Raji (cell line): ENCODE measurements at regions not wholly inside any gene's neighbourhood (a gene's known extent, or its start where the extent isn't known, plus 50 kb on each side); places are given as distances from the start of the nearest gene placed in this dataset.

Experiments used
- POLR2A ChIP-seq: IDR thresholded peaks from 2 replicates; pipeline ENCODE4 v1.6.1; 2011; ENCODE audit warnings: low read depth, low read length, control low read depth; ENCODE audit not compliant: insufficient read depth

GRCh38 chr5:68628082-68628814 lies 412.7 kb downstream of the PIK3R1 start:
- TF ChIP-seq POLR2A = no peak

- TF ChIP-seq POLR2A = no peak
Observed at GRCh38 chr5:68630354-68630753, 414.8 kb downstream of the PIK3R1 start.

GRCh38 chr5:68631884-68632283 lies 416.3 kb downstream of the PIK3R1 start:
- TF ChIP-seq POLR2A = no peak

GRCh38 chr5:68641211-68641610 lies 425.7 kb downstream of the PIK3R1 start:
- no peak for TF ChIP-seq POLR2A

GRCh38 chr5:68643064-68643463 lies 427.5 kb downstream of the PIK3R1 start:
- TF ChIP-seq POLR2A = no peak

GRCh38 chr5:68644971-68645370 lies 429.4 kb downstream of the PIK3R1 start:
- no peak for TF ChIP-seq POLR2A

GRCh38 chr5:68646144-68646543 lies 430.6 kb downstream of the PIK3R1 start:
- TF ChIP-seq POLR2A = no peak

GRCh38 chr5:68647743-68648142 lies 432.2 kb downstream of the PIK3R1 start:
- no peak for TF ChIP-seq POLR2A

GRCh38 chr5:68648944-68649857 lies 433.6 kb downstream of the PIK3R1 start:
- no peak for TF ChIP-seq POLR2A

GRCh38 chr5:68652534-68652965 lies 437.0 kb downstream of the PIK3R1 start:
- TF ChIP-seq POLR2A = no peak

- no peak for TF ChIP-seq POLR2A
Observed at GRCh38 chr5:68653471-68653870, 437.9 kb downstream of the PIK3R1 start.

GRCh38 chr5:68657055-68657961 lies 436.5 kb upstream of the SLC30A5 start:
- TF ChIP-seq POLR2A = no peak

- TF ChIP-seq POLR2A = no peak
Observed at GRCh38 chr5:68658810-68659372, 434.9 kb upstream of the SLC30A5 start.

GRCh38 chr5:68659881-68660280 lies 433.9 kb upstream of the SLC30A5 start:
- no peak for TF ChIP-seq POLR2A

GRCh38 chr5:68661237-68661636 lies 432.6 kb upstream of the SLC30A5 start:
- no peak for TF ChIP-seq POLR2A
